ENCODE measurements at regions not wholly inside any gene's neighbourhood (a gene's known extent, or its start where the extent isn't known, plus 50 kb on each side); places are given as distances from the start of the nearest gene placed in this dataset.

DNA sequence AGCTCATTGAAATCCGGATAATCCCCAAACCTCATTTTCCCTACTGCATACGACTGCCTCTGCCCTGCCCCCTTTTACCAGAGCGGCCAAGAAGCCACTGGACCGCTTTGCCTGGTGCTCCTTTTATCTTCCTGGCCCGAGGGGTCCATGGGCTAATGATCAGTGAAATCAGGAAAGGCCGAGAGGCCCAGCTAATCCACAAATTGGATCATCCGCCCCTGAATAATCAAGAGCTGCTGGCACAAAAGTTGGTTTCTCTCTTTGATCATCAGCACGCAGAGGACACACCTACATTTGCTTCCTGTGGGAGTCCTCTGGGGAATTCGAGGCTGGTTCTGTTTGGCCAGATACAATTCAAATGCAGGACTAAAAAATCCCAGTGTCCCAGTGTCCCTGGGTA is 144.5 kb downstream of the INSIG2 start:
- DNase-seq, result no peak

GRCh38 chr2:118232391-118232790 is 144.1 kb downstream of the INSIG2 start:
- DNase-seq, result no peak

DNA sequence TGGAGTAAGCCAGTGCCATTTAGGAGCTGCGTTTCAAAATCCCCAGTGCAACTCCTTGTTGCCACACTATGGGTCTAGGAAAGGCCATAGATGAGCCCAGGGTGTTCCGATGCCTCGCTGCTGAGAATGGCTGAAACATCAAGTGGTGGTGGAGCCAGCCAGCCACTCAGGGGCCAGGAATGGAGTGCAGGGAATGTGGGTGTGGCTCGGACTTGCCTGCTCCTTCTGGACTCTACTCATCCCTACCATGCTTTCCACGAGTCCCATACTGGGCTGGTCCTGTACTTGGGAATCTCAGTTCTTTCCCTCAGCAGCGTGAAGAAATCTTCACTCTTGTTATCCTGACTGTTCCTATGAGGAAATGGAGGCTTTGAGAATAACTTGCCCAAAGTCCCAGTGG is 143.5 kb downstream of the INSIG2 start:
- DNase-seq, result no peak

GRCh38 chr2:118227698-118228508 is 139.6 kb downstream of the INSIG2 start:
- no peak for DNase-seq

- DNase-seq, result peak; percentile 18
Measured at GRCh38 chr2:118225666-118226065, 137.4 kb downstream of the INSIG2 start.

DNA sequence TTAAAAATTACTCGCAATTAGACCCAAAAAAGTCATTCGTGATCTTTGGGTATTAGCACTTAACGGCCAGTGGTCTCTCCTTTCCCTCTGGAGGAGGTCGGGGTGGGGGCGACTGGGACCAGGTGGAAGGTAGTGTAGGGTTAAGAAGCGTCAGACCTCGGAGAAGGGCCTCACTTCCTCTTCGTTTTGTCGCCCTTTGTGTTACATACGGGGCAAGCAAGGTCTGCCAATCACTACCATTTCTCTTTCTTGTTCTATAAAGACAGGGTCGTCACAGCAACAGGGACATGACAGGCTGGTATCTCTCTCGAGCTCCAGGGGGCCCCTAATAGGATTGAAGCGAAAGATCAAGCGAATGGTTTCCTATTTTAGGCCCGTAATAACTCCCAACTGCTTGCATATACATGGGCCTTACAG is 136.6 kb downstream of the INSIG2 start:
- peak; percentile 3 for DNase-seq

GRCh38 chr2:118223992-118224894 is 136.0 kb downstream of the INSIG2 start:
- DNase-seq, result peak; percentile 39

DNA sequence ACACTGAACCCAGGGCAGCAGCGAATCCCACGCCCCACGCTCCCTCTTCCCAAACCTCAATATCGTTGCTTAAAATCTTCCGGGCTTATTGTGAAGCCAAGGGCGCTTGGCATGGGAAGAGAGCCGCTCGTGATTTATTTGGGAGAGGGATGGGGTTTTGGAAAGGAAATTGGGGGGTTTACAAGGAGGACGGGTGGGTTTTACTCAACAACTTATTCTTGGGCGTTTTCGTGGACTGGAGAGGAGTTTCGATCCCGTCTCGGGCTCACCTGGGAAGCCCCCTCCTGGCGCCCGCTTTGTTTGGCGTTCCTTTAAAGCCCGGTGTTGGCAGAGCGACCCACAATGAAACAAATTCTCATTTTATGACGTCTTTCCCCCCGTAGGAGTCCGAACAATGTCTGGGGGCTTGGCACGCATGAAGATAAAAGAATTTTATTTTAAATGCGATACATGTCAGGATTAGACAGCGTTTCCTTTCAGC is 135.3 kb downstream of the INSIG2 start:
- no peak for DNase-seq

DNA sequence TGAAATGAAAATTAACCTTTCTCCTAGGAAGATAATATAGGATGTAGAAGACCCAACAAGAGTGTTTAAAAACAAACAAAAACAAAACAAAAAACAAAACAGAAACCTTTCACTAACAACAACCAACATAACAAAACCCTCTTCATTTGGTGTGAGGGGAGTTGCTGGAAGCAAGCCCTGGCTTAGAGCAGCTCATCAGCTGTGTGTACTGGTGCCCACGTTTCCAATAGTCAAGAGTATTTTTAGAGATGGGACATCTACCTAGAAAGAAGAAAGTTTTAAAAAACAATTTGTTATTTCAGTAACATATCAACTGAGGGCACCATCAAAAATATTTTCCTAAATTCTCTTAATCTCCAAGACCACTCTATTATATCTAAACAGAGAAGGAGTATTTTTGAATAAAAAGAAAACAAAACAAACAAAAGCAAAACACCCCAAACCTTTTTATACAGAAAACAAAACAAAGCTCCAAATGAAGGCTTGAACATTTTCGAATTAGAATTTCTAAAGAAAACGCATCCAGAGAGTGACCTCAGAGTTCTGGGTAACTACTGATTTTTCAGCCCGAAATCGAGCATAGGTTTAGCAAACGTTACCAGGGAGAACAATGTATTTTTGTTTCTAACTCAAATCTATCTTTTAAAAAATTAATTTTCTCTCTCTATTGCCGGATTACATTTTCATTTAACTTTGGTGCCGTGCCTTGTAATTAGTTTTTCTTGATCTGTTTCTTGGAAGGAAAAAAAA is 134.6 kb downstream of the INSIG2 start:
- peak; percentile 50 for DNase-seq

- DNase-seq, result no peak
Measured at GRCh38 chr2:118222273-118222594, 134.0 kb downstream of the INSIG2 start.

- peak; percentile 91 for DNase-seq
Measured at GRCh38 chr2:118221536-118222272, 133.4 kb downstream of the INSIG2 start.

DNA sequence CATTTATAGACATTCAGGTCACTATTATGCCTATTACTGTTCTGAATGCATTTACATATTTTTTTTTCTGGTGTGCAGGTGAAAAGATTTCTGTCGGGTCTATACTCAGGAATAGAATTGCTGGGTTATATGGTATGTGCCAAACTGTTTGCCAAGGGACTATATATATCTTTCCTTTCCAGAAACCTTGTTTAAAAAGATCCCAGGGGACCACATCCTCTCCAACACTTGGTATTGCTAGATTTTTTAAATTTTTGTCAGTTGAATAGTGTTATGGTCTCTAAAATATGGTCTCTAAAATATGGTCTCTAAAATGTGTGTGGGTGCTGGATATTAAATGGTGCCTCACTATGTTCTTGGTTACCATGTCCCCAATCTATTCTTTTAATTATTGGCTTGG is 131.3 kb downstream of the INSIG2 start:
- no peak for DNase-seq

- no peak for DNase-seq
Measured at GRCh38 chr2:118216224-118216623, 128.0 kb downstream of the INSIG2 start.

GRCh38 chr2:118209727-118210126 is 121.5 kb downstream of the INSIG2 start:
- DNase-seq, result no peak

DNA sequence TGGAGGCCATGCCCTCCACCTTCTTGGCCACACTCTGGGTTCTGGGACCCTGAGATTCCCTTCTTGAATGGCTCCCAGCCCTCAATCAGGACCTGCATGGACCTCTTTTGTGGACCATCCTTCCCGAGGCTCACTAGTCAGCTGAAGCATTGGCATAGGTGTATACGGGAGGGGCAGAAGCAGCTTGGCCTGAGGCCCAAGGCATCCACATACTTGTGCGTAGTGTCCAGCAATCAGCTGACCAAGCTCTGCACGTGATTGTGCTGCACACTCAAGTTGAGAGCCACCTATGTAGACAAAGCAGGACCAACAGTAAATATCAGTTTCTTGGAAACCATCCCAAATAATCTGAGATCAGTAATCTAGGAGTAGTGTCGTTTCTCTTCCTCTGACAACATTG is 119.6 kb downstream of the INSIG2 start:
- DNase-seq, result no peak

DNA sequence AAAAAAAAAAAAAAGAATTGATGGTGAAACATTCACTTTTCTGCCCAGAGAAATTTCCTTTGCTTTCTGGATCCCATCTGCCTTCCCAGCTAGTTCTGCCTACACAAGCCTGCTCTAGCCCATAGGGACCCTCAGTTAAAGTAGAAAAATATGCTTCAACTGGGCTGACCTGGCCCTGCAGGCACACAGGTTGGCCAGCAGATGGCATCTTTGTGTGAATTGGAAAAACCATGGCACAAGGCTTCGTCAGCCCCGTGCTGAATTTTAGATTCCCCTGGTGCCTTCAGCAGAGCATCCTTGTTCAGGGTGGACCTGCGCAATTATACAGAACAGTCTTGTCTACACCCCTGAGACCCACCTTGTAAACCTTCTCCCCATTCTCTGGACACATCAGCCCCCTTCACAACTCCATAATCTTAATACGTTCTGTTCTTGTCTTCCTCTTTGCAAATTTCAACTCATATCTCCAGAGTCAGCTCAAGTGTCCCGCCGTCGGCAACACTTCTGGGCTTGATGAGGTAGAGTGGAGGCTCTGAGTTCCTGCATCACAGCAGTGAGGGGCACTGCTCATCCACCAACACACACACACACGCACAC is 114.5 kb downstream of the INSIG2 start:
- DNase-seq, result peak; percentile 54

DNA sequence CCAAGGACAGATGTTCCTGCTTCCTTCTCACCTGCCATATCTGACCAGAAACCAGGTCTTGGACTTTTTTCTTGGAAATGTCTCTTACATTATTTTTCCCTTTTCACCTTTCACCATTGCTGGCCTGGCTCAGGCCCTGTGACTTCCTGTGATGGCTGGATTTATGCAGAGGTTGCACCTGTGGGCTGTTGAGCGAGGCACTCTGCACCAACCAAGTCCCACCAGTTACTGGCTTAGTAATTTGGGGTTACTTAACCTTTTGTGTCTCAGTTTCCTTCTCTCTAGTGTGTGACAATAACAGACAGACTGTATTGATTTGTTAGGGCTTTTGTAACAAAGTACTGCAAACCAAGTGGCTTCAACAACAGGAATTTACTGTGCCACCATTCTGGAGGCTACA is 110.0 kb downstream of the INSIG2 start:
- DNase-seq, result no peak

- DNase-seq, result no peak
Measured at GRCh38 chr2:118197011-118197675, 108.9 kb downstream of the INSIG2 start.

- DNase-seq, result no peak
Measured at GRCh38 chr2:118190474-118190873, 102.2 kb downstream of the INSIG2 start.

DNA sequence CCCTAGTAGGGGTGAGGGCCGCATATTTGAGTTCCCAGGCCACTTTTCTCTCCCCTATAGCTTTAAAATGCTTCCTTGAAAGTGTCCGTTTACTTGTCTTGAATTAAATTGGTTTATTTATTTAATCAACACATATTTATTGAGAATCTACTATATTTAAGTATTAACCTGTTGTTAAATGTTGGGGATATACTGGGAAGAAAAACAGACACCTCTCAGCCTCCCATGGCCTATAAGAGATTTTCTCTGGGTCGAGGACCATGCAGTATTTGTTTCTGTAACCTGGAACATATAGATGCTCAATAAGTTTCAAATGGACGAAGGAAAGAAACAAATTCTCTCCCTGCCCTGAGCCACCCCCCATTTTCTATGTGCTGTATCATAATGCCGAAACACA is 98.6 kb downstream of the INSIG2 start:
- DNase-seq, result no peak
